GM12801 (cell line): ENCODE measurements at regions not wholly inside any gene's neighbourhood (a gene's known extent, or its start where the extent isn't known, plus 50 kb on each side); places are given as distances from the start of the nearest gene placed in this dataset.

Experiments
- CTCF ChIP-seq: IDR thresholded peaks from one replicate; pipeline ENCODE4 v1.5.1; 2011; ENCODE audit warnings: control low read depth; ENCODE audit not compliant: insufficient read length; ENCODE audit errors: extremely low read depth

GRCh38 chr12:45660330-45660729 is 69.2 kb upstream of the ARID2 start:
- TF ChIP-seq CTCF = no peak

- no peak for TF ChIP-seq CTCF
These were observed 66.1 kb upstream of the ARID2 start for GRCh38 chr12:45663455-45663854.

- TF ChIP-seq CTCF = no peak
These were observed 63.6 kb upstream of the ARID2 start for GRCh38 chr12:45665941-45666340.

GRCh38 chr12:45666396-45666795 is 63.1 kb upstream of the ARID2 start:
- TF ChIP-seq CTCF = no peak

- TF ChIP-seq CTCF = no peak
These were observed 62.7 kb upstream of the ARID2 start for GRCh38 chr12:45666816-45667215.

- TF ChIP-seq CTCF = no peak
These were observed 61.7 kb upstream of the ARID2 start for GRCh38 chr12:45667761-45668160.

GRCh38 chr12:45668641-45669040 is 60.9 kb upstream of the ARID2 start:
- TF ChIP-seq CTCF = no peak

GRCh38 chr12:45669093-45669492 is 60.4 kb upstream of the ARID2 start:
- no peak for TF ChIP-seq CTCF
